GM21360 (cell line): ENCODE measurements at regions not wholly inside any gene's neighbourhood (a gene's known extent, or its start where the extent isn't known, plus 50 kb on each side); places are given as distances from the start of the nearest gene placed in this dataset.
A peak's percentile ranks its signal among the peaks of the same experiment; 100 is the strongest.
"Not testable (repeated sequence)": the region's sequence is repeated elsewhere in the genome, so short reads cannot be mapped to it uniquely, and the experiment has no call there.

Experiments
- ATAC-seq: cut with Tn5 transposase; IDR thresholded peaks from one replicate; pipeline ENCODE4 v1.9.1; 2021; ENCODE audit warnings: mild to moderate bottlenecking, moderate library complexity; ENCODE audit not compliant: unreplicated experiment

GRCh38 chr22:22345781-22346180, 101.2 kb downstream of the VPREB1 start:
- ATAC-seq: no peak

DNA sequence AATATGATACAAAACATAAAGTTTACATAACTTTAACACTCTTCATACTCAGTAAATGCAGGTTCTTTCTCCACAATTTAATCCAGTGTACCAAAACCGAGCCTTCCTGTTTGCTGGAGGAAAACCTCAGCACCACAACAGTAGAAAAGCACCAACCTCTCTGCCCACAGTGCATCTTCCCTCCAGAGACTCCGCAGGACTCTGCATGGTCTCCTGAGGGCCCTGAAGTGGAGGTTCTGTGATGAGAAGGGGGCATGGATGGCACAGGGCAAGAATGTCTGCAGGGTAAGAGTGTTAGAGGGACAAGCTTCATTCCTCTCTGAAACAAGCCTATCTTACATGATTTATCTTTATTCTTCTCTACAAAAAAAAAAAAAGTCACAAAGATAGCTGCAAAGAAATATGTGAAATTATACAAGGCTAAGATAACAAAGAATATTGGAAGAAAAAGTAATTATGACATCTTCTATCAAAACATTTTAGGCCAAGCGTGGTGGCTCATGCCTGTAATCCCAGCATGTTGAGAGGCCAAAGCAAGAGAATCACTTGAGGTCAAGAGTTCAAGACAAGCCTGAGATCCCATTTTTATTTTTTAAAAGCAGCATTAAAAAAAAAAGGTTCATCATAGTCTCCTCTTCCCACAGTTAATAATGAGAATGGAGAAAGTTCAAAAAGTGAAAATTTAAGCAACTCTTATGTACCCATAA, 102.0 kb downstream of the VPREB1 start:
- no peak for ATAC-seq

- no peak for ATAC-seq
Measured at GRCh38 chr22:22348127-22348814, 103.7 kb downstream of the VPREB1 start.

DNA sequence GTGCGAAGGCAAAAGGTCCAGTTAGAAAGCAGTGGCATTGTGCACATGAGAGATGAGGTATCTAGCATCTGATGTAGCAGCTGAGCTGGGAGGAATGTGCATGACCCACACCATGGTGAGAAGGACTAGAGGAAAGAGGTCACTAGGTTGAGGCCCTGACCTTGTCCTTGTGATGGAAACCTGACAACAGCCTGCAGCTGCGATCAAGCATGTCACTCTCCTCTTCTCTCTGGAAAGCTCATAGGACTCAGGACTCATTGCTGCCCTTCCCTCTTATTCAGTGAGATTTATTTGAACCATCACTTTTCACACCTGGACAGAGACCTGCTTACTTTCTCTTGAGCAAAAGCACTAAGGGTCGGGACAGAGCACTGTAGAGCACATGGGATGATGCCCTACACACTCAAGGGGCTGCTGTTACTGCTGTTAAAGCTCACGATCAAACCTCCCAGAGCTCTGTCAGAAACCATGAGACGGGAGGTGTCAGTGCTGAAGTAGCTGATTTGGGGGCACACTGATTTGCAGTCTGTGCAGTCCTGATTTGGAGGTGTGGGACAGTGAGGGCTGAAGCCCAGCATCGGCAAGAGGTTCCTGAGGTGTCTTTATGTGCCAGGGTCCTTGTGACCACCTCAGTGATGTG, 104.3 kb downstream of the VPREB1 start:
- ATAC-seq: no peak

GRCh38 chr22:22349455-22349836, 104.9 kb downstream of the VPREB1 start:
- no peak for ATAC-seq

GRCh38 chr22:22351366-22351765, 106.8 kb downstream of the VPREB1 start:
- ATAC-seq: no peak

DNA sequence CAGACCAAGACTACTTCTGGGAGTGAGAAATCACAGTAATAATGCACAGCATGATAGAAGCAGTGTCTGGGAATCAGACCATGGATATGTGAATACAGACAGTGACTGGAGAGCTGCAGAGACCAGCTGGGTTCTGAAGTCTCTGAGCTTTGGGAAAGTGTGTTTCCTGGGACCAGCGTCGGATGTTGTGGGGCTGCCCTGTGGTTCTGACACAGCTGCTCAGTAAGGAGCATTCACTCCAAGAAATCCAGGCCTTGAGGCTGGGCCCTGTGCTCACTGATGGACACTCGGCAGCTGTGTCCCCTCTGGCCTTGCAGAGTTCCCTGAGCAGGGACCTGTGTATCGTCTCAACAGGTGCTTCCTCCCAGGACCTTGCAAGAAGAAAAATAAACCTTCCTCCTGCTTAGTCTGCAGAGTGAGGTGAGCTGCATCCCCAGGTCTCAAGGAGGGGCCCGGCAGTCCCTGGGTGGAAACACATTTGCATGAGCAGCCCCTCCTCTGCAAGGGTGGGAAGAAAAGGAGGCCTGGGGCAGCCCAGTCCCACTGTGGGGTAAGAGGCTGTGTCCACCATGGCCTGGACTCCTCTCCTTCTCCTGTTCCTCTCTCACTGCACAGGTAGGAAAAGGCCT, 107.9 kb downstream of the VPREB1 start:
- no peak for ATAC-seq

DNA sequence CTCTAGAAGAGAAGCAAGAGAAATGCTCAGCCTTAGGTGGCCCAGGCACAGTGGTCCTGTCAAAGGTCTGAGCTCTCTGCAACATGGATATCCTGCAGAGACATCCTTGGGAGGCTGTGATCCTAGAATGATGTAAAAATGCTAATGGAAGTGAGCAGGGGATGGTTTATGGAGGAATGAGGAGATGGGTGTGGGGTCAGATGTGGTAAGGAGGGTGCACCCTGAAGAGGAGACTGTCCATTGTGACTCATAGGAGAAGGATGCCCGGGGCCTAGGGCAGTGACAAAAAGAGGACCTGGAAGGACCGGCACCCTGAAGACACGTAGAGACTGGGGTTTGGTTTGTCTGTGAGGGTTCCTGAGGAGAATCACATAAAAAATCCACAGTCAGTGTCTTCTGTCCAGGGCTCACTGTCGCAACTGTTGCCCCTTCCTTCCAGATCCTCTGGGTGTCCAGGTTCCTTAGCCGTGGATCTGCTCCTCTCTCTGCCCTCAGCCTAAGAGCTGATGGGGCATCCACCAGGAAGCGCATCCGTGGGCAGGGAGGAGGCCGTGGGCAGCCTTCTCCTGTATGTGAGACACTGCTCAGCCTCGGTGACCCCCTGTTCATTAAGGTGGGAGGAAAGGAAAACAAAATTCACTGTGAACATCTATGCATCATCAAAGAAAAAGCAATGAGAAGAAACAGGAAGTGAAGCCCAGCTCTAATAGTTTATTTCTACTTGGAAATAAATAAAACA, 110.7 kb downstream of the VPREB1 start:
- no peak for ATAC-seq

- peak; percentile 66 for ATAC-seq
Measured at GRCh38 chr22:22357024-22357883, 112.7 kb downstream of the VPREB1 start.

DNA sequence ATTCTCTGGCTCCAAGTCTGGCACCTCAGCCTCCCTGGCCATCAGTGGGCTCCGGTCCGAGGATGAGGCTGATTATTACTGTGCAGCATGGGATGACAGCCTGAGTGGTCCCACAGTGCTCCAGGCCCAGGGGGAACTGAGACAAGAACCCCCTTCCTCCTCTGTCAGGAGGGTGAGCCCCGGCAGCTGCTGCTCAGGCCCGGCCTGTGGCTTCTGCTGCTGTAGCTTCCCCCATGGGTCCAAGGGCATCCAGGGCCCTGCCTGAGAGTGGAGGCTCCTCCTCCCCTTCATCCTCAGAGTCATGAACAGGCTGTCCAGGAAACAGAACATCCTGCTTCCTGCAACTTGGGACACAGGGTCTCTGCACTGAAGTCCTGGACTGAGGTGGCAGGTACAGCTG, 113.6 kb downstream of the VPREB1 start:
- no peak for ATAC-seq

- no peak for ATAC-seq
Measured at GRCh38 chr22:22358686-22359085, 114.1 kb downstream of the VPREB1 start.

DNA sequence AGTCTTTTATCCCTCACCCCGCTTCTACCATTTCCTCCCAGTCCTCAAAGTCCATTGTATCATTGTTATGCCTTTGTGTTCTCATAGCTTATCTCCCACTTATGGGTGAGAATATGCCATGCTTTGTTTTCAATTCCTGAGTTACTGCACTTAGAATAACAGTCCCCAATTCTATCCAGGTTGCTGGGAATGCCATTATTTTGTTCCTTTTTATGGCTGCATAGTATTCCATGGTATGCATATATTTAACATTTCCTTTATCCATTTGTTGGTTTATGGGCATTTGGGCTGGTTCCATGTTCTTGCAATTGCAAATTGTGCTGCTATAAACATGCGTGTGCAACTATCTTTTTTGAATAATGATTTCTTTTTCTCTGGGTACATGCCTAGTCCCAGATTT, 114.9 kb downstream of the VPREB1 start:
- no peak for ATAC-seq

- no peak for ATAC-seq
Measured at GRCh38 chr22:22360014-22360413, 115.4 kb downstream of the VPREB1 start.

DNA sequence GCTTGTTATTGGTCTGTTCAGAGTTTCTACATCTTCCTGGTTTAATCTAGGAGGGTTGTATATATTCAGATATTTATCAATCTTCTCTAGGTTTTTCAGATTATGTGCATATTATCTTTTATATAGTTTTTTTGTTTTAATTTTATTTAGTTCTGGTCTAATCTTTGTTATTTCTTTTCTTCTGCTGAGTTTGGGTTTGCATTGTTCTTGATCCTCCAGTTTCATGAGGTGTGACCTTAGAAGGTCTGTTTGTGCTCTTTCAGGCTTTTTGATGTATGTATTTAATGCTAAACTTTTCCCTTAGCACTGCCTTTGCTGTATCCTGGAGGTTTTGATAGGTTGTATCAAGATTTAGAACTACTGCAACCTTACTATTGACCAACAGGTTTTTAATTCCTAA, 117.7 kb downstream of the VPREB1 start:
- no peak for ATAC-seq

- ATAC-seq: no peak
Measured at GRCh38 chr22:22362936-22363335, 118.3 kb downstream of the VPREB1 start.

- ATAC-seq: no peak
Measured at GRCh38 chr22:22364207-22364606, 119.6 kb downstream of the VPREB1 start.

DNA sequence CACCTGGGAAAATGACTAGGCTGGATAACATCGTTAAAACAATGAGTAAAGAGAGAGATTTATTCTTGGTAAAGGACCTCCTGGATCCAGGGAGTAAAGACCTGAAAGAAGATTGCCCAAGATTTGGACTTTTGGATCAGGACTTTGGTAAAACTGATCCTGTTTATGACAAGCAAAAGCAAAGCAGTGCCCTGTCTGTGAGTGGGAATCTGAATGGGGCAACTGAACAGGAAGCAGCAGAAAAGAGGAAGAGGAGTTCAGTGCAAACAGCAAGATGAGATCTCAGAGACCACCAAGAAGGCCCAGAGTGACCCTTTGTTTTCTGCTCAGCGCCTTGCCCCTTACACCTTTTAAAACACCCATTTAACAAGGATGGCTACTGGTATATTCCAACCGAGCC, 122.0 kb downstream of the VPREB1 start:
- ATAC-seq: no peak

DNA sequence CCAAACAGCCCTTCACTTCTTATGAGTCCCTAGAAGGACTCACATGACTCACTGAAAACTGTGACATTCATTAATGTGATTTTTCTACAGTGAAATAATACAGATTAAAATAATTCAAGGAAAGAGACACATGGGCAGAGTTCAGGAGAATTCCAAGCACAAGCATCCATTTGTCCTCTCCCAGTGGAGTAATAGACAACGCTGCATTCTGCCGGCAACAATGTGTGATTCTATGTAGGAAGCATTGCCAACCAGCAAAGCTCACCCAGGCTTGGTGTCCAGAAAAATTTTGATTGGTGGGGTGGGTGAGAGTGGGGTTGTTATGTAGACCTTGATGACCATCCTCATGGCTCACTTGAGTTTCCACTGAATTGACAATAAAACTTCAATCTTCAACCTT, 123.9 kb downstream of the VPREB1 start:
- ATAC-seq: no peak

DNA sequence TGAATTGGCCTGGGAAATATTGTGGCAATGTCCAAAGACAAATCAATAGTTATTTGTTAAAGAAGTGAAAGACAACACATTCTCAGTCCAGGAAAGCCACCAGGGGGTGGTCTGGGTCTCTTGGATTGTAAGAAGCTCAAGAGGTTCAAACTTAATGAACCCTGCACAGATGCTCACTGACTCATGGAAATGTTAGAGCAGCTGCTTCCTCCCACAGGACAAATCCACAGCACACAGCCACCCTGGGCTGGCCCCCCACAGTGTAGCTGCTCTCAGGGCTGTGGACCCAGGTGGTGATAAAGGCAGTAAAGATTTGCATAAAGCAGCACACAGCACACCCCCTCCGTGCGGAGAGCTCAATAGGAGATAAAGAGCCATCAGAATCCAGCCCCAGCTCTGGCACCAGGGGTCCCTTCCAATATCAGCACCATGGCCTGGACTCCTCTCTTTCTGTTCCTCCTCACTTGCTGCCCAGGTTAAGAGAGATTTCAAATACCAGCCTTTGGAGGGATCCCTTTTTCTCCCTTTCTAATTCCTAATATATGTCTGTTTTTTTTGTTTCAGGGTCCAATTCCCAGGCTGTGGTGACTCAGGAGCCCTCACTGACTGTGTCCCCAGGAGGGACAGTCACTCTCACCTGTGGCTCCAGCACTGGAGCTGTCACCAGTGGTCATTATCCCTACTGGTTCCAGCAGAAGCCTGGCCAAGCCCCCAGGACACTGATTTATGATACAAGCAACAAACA, 124.8 kb downstream of the VPREB1 start:
- ATAC-seq: not testable (repeated sequence)

DNA sequence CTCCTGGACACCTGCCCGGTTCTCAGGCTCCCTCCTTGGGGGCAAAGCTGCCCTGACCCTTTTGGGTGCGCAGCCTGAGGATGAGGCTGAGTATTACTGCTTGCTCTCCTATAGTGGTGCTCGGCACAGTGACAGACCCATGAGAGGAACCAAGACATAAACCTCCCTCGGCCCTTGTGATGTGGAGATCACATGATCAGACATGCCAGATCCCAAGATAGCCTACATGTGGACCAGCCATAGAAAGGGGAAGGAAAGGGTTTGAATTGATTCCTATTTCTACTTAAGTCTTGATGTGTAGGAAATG, 125.3 kb downstream of the VPREB1 start:
- ATAC-seq: no peak
